HAP-1 (cell line): ENCODE measurements at regions not wholly inside any gene's neighbourhood (a gene's known extent, or its start where the extent isn't known, plus 50 kb on each side); places are given as distances from the start of the nearest gene placed in this dataset.
"Not testable (repeated sequence)": the region's sequence is repeated elsewhere in the genome, so short reads cannot be mapped to it uniquely, and the experiment has no call there.

Experiments
- DNase-seq, 2 experiments: peaks; one replicate each; pipeline ENCODE4 v3.0.0-alpha.2; 2016 to 2020; ENCODE audit warnings: low spot score in 2 of 2
- H3K27me3 ChIP-seq: fragments of 250-450 bp; sonication (Bioruptor Pico); 2 replicates; pipeline ENCODE4 v1.5.1; 2020; ENCODE audit warnings: low read depth, mild to moderate bottlenecking, moderate library complexity
- H3K36me3 ChIP-seq: fragments of 250-450 bp; sonication (Bioruptor Pico); replicated peaks from 2 replicates; pipeline ENCODE4 v1.5.1; 2020; ENCODE audit warnings: mild to moderate bottlenecking
- H3K4me1 ChIP-seq: fragments of 250-450 bp; sonication (Bioruptor Pico); 2 replicates; pipeline ENCODE4 v1.5.1; 2020; ENCODE audit warnings: mild to moderate bottlenecking
- H3K4me3 ChIP-seq: fragments of 250-450 bp; sonication (Bioruptor Pico); 2 replicates; pipeline ENCODE4 v1.5.1; 2020; ENCODE audit warnings: mild to moderate bottlenecking, moderate library complexity
- H3K9me3 ChIP-seq: fragments of 250-450 bp; sonication (Bioruptor Pico); 2 replicates; pipeline ENCODE4 v1.5.1; 2020; ENCODE audit warnings: mild to moderate bottlenecking, moderate library complexity
- in situ Hi-C: fragments of 300-500 bp; cut with MboI; formaldehyde crosslinking; loops from 3 replicates; pipeline ENCODE4 v1.14.3; 2020; ENCODE audit warnings: low sequenced_read_pairs, inconsistent platforms, mixed read lengths

DNA sequence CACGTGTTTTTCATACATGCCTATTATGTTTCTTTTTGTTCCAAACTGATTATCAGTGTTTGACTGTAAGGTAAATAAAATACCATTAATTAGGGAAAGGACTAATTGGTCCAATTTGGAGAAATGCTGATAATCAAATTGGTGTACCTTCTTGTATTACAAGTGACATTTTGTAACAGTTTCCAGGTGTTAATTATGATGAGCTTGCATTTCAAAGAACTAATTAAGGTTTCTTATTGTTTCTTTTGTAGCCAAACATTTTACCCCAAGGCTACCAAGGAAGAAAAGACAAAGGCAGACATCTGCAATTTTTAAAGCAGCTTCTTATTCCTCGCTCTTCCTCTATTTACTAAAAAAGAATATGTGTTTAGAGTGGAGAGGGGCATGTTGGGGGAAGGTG is 88.7 kb upstream of the GRIK1 start:
- no peaks in the 10 kb centered on the region for H3K9me3 ChIP-seq
- no peak for DNase-seq
- H3K4me3 ChIP-seq = no peak overlapping the region
- in situ Hi-C loops = no loop called here
- H3K27me3 ChIP-seq = no peaks in the 10 kb centered on the region
- H3K4me1 ChIP-seq = no peaks in the 10 kb centered on the region
- H3K36me3 ChIP-seq = no peaks in the 10 kb centered on the region

DNA sequence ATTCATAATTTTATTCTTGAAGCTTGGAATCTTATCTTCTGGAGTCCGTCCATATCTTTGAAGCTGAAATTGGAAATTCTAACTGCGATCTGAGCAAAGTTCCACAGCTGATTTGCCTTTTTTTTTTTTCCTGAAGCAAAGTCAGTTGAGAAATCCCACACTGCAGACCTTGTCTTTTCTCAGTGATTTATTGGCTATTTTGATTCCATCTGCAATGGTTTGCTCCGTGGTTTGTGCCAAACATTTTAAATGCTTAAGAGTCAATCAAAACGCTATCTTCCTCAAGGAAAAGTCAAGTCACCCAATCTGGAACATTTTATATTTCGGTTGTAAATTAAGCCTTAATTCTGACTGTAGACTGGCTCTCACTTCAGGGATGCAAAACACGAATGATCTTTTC is 88.2 kb upstream of the GRIK1 start:
- H3K4me3 ChIP-seq = no peak overlapping the region
- H3K4me1 ChIP-seq = no peaks in the 10 kb centered on the region
- H3K27me3 ChIP-seq = no peaks in the 10 kb centered on the region
- no peak for DNase-seq
- in situ Hi-C loops = no loop called here
- H3K36me3 ChIP-seq = no peaks in the 10 kb centered on the region
- no peaks in the 10 kb centered on the region for H3K9me3 ChIP-seq

DNA sequence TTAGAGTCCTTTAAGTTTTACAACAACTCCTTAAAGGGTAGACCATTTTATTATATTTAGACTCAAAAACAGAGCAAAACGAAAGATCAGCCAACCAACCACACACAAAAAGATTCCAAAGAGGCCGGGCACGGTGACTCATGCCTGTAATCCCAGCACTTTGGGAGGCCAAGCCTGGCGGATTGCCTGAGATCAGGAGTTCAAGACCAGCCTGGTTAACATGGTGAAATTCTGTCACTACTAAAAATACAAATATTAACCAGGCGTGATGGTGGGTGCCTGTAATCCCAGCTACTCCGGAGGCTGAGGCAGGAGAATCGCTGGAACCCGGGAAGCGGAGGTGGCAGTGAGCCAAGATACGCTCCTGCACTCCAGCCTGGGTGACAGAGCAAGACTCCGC is 83.3 kb upstream of the GRIK1 start:
- DNase-seq, H3K4me3 ChIP-seq, in situ Hi-C loops: not testable (repeated sequence)

DNA sequence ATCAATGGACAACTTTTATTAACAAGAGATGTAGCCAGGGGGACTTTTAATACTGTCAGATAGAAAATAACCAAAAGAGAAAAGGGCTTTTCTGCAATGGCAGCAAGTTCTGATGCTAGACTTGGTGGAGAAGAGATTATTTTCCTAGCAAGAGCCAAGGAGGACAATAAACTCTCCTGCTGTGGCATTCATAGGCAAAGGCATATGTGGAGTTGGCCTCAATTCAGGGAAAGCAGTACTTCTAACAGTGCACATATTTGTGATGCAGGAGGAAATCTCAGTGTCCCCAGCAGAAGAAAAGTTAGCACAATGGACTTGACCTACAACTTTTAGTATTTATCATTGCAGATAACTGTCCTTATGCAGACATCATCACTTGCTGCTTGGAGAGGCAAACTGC is 75.1 kb upstream of the GRIK1 start:
- no peak overlapping the region for H3K4me3 ChIP-seq
- H3K4me1 ChIP-seq = no peaks in the 10 kb centered on the region
- peaks cover 3% of the 10 kb centered on the region; the same call in 1 of the 2 replicates for H3K9me3 ChIP-seq
- H3K27me3 ChIP-seq = no peaks in the 10 kb centered on the region
- H3K36me3 ChIP-seq = no peaks in the 10 kb centered on the region
- no peak for DNase-seq
- in situ Hi-C loops = no loop called here

More for the DNA sequence above, 83.3 kb upstream of the GRIK1 start:
- not testable (repeated sequence) for H3K9me3 ChIP-seq, H3K4me1 ChIP-seq, H3K27me3 ChIP-seq, H3K36me3 ChIP-seq

DNA sequence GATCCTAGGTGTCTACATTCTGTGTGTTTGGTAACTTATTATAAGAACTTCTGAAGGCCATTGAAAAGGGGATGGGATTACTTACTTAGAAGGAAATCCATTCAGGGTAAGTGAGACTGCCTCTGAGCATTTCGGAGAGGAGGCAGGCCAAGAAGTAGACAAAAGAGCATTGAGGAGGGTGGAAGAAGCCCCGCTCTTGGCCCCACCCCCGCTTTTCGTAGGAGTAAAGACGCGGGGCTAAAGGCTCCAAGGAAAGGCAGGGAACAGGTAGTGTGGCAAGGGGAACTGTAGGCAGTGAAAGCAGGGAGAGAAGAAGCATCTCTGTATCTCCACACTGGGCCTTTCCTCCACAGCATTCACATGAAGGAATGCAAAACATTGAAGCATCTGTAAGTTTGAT is 51.8 kb upstream of the GRIK1 start:
- Histone ChIP-seq H3K27me3 (no peaks in the 10 kb centered on the region), H3K4me1 (no peaks in the 10 kb centered on the region), H3K9me3 (no peaks in the 10 kb centered on the region), H3K4me3 (no peak overlapping the region), H3K36me3 (no peaks in the 10 kb centered on the region)
- no peak for DNase-seq
- in situ Hi-C loops = no loop called here

GRCh38 chr21:29989634-29990234 is 49.9 kb upstream of the GRIK1 start:
- H3K4me1 ChIP-seq = no peaks in the 10 kb centered on the region
- in situ Hi-C loops = no loop called here
- H3K27me3 ChIP-seq = no peaks in the 10 kb centered on the region
- no peak overlapping the region for H3K4me3 ChIP-seq
- no peak for DNase-seq
- H3K36me3 ChIP-seq = no peaks in the 10 kb centered on the region
- H3K9me3 ChIP-seq = no peaks in the 10 kb centered on the region
